Adrenal gland (tissue), 9 donors: ENCODE measurements at regions not wholly inside any gene's neighbourhood (a gene's known extent, or its start where the extent isn't known, plus 50 kb on each side); places are given as distances from the start of the nearest gene placed in this dataset.
A peak's percentile ranks its signal among the peaks of the same experiment; 100 is the strongest.
"Not testable (repeated sequence)": the region's sequence is repeated elsewhere in the genome, so short reads cannot be mapped to it uniquely, and the experiment has no call there.

Experiments used
- DNase-seq, 7 donors: peaks; one replicate each; pipeline ENCODE4 v3.0.0-alpha.2; 2019 to 2020
- H3K27ac ChIP-seq, 5 donors: fragments of 200-600 bp; sonication (generic) in 4 of 5; 1 replicate in 3 of 5; 2 replicates in 2 of 5; pipeline versions ENCODE4 v1.5.1 to v1.8.0; 2016 to 2020; ENCODE audit warnings: mild to moderate bottlenecking in 1 of 5
- H3K27me3 ChIP-seq: fragments of 200-600 bp; 2 replicates; pipeline ENCODE4 v1.8.0; 2021
- H3K36me3 ChIP-seq, 2 donors: fragments of 200-600 bp; replicated peaks in 1 of 2; 1 replicate in 1 of 2; 2 replicates in 1 of 2; pipeline versions ENCODE4 v1.5.1 to v1.8.0; 2018 to 2022
- H3K4me1 ChIP-seq, 2 donors: fragments of 200-600 bp; replicated peaks in 1 of 2; 1 replicate in 1 of 2; 2 replicates in 1 of 2; pipeline versions ENCODE4 v1.5.1 to v1.8.0; 2018 to 2021
- H3K4me3 ChIP-seq, 4 donors: fragments of 200-600 bp; sonication (generic) in 3 of 4; one replicate each; pipeline ENCODE4 v1.5.1; 2016 to 2018
- H3K9me3 ChIP-seq, 3 donors: fragments of 200-600 bp; sonication (generic) in 1 of 3; replicated peaks in 1 of 3; 1 replicate in 2 of 3; 2 replicates in 1 of 3; pipeline versions ENCODE4 v1.5.1 to v1.8.0; 2016 to 2021
- CTCF ChIP-seq, 6 experiments: fragments of 450-650 bp in 4 of 6; fragments of 200-600 bp in 2 of 6; sonication (generic) in 1 of 6; IDR thresholded peaks; 1 replicate in 5 of 6; 2 replicates in 1 of 6; pipeline versions ENCODE4 v1.5.1 to v1.8.0; 2016 to 2021; ENCODE audit warnings: antibody characterized with exemption in 6 of 6, mild to moderate bottlenecking in 2 of 6, moderate library complexity in 1 of 6
- POLR2A ChIP-seq, 2 donors: fragments of 450-650 bp; IDR thresholded peaks; one replicate each; pipeline ENCODE4 v1.6.1; 2017; ENCODE audit warnings: antibody characterized with exemption in 2 of 2, mild to moderate bottlenecking in 2 of 2, moderate library complexity in 1 of 2
- WGBS, 4 donors: extraction: QIAGEN DNeasy Blood & Tissue Kit in 2 of 4; methylation state at CpG; one replicate each; pipeline versions ENCODE4 v1.1.5 to v1.1.7; 2013 to 2017; 5-methylcytosine and 5-hydroxymethylcytosine counted together
- intact Hi-C, 2 donors: fragments of 100-400 bp; cut with DNase I; formaldehyde crosslinking; loops; one replicate each; pipeline versions ENCODE4 v1.14.1 to v1.15.0; 2022 to 2023
- donor health status: healthy with polysubstance abuse.
- donor health status: Bipolar disorder and iron deficiency.
- donor health status: DM: yes; HTN: yes; CAD: no.
- donor health status: DM: no; HTN: no; CAD: no.
- donor health status: DM: no; HTN: no; CAD: no.

GRCh38 chr6:60991427-60992028, 1294.5 kb downstream of the KHDRBS2 start:
- no peaks in the 10 kb centered on the region for H3K4me1 ChIP-seq
- H3K9me3 ChIP-seq = no peaks in the 10 kb centered on the region
- no peak overlapping the region for H3K27ac ChIP-seq
- no peaks in the 10 kb centered on the region for H3K36me3 ChIP-seq
- no peaks in the 10 kb centered on the region for H3K27me3 ChIP-seq
- no peak overlapping the region for H3K4me3 ChIP-seq
- no peak for DNase-seq
- 61 to 86% (median 83%) methylated on average over 1 of the region's 1 CpG; no CpG with 5 or more reads in 1 of the 4 donors for WGBS, 4 donors
- intact Hi-C loops = no loop called here
- TF ChIP-seq POLR2A (IDR thresholded peaks at IDR 0.05) = no peak
- TF ChIP-seq CTCF (IDR thresholded peaks at IDR 0.05) = no peak

GRCh38 chr6:60952500-60952899, 1333.5 kb downstream of the KHDRBS2 start:
- DNase-seq = no peak
- 67 to 85% (median 75%) methylated on average over 3 of the region's 3 CpGs for WGBS, 4 donors
- intact Hi-C loops = no loop called here
- Histone ChIP-seq H3K36me3 (no peaks in the 10 kb centered on the region), H3K9me3 (no peaks in the 10 kb centered on the region), H3K27ac (no peak overlapping the region), H3K4me3 (no peak overlapping the region), H3K4me1 (no peaks in the 10 kb centered on the region), H3K27me3 (no peaks in the 10 kb centered on the region)
- TF ChIP-seq POLR2A (IDR thresholded peaks at IDR 0.05) (no peak), CTCF (IDR thresholded peaks at IDR 0.05) (no peak)

GRCh38 chr6:60950221-60950923, 1335.7 kb downstream of the KHDRBS2 start:
- H3K27me3 ChIP-seq, H3K36me3 ChIP-seq, H3K9me3 ChIP-seq, H3K4me3 ChIP-seq, H3K27ac ChIP-seq, DNase-seq, intact Hi-C loops, H3K4me1 ChIP-seq: not testable (repeated sequence)
- 40 to 48% (median 45%) methylated on average over 5 of the region's 5 CpGs for WGBS, 4 donors

GRCh38 chr6:60947416-60947815, 1338.6 kb downstream of the KHDRBS2 start:
- intact Hi-C loops, H3K27me3 ChIP-seq, H3K36me3 ChIP-seq, H3K9me3 ChIP-seq, DNase-seq, H3K4me1 ChIP-seq, H3K4me3 ChIP-seq, H3K27ac ChIP-seq: not testable (repeated sequence)
- WGBS, 4 donors = 56 to 76% (median 67%) methylated on average over 2 of the region's 2 CpGs

- H3K36me3 ChIP-seq, H3K27me3 ChIP-seq, H3K9me3 ChIP-seq, intact Hi-C loops, H3K4me1 ChIP-seq, DNase-seq, H3K4me3 ChIP-seq, H3K27ac ChIP-seq: not testable (repeated sequence)
- WGBS, 4 donors = 88 to 94% (median 92%) methylated on average over 10 to 26 of the region's 26 CpGs
These were observed 1341.2 kb downstream of the KHDRBS2 start for GRCh38 chr6:60944803-60945202.

GRCh38 chr6:60935970-60936369, 1350.1 kb downstream of the KHDRBS2 start:
- H3K9me3 ChIP-seq, H3K27ac ChIP-seq, H3K27me3 ChIP-seq, intact Hi-C loops, DNase-seq, H3K4me1 ChIP-seq, H3K36me3 ChIP-seq: not testable (repeated sequence)
- 33 to 50% (median 39%) methylated on average over 1 of the region's 1 CpG for WGBS, 4 donors
- peak overlapping the region in 1 of 4 donors; percentile 23 for H3K4me3 ChIP-seq

GRCh38 chr6:60919652-60920051, 1366.4 kb downstream of the KHDRBS2 start:
- DNase-seq, intact Hi-C loops, H3K27ac ChIP-seq, H3K9me3 ChIP-seq, H3K36me3 ChIP-seq, H3K4me1 ChIP-seq, H3K27me3 ChIP-seq, H3K4me3 ChIP-seq: not testable (repeated sequence)
- WGBS, 4 donors = 68 to 83% (median 76%) methylated on average over 1 of the region's 1 CpG

GRCh38 chr6:60903860-60904259, 1382.2 kb downstream of the KHDRBS2 start:
- WGBS, 4 donors = 73 to 79% (median 76%) methylated on average over 6 of the region's 6 CpGs
- intact Hi-C loops, H3K27ac ChIP-seq, H3K9me3 ChIP-seq, H3K36me3 ChIP-seq, DNase-seq, H3K4me3 ChIP-seq, H3K27me3 ChIP-seq, H3K4me1 ChIP-seq: not testable (repeated sequence)

GRCh38 chr6:60893374-60893773, 1392.7 kb downstream of the KHDRBS2 start:
- H3K4me1 ChIP-seq, DNase-seq, H3K36me3 ChIP-seq, H3K27ac ChIP-seq, intact Hi-C loops, H3K27me3 ChIP-seq, H3K9me3 ChIP-seq, H3K4me3 ChIP-seq: not testable (repeated sequence)
- WGBS, 4 donors = 83 to 96% (median 94%) methylated on average over 1 of the region's 1 CpG
